ENCODE measurements at regions not wholly inside any gene's neighbourhood (a gene's known extent, or its start where the extent isn't known, plus 50 kb on each side); places are given as distances from the start of the nearest gene placed in this dataset.

- no peak overlapping the region for H3K27ac Mint-ChIP-seq
- peaks cover 0 to 11% (median 4%) of the 10 kb centered on the region in 5 donors for H3K27me3 Mint-ChIP-seq
- POLR2A ChIA-PET: no interaction called here
- no peaks in the 10 kb centered on the region for H3K36me3 Mint-ChIP-seq
- ATAC-seq: no peak
- no peak overlapping the region for H3K4me3 Mint-ChIP-seq
- no peaks in the 10 kb centered on the region for H3K4me1 Mint-ChIP-seq
- peaks cover 0 to 7% (median 0%) of the 10 kb centered on the region in 9 donors for H3K9me3 Mint-ChIP-seq
- DNase-seq: no peak
Observed at GRCh38 chr2:5368263-5368662, 323.9 kb upstream of the SOX11 start.

DNA sequence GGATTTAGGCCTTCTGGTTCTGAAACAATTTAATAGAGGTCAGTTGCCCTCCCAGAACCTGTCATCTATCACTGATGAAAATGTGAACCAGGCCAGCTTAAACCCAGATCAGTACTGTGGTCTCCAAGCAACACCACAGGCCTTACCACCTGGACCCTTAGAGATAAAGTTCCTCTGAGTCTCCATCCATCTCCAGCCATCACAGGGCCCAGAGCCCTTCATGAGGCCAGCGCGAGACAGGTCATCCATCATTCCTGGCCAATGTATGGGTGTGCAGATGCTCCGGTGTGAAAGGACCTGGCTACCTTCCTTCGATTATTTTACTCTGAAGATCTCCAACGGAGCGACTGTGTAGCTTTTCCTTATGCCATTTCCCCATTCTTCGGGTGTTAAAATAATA, 322.7 kb upstream of the SOX11 start:
- Mint-ChIP-seq H3K4me3 (no peak overlapping the region), H3K27me3 (peaks cover 0 to 13% (median 5%) of the 10 kb centered on the region in 5 donors), H3K4me1 (no peaks in the 10 kb centered on the region), H3K27ac (no peak overlapping the region), H3K9me3 (peaks cover 0 to 7% (median 0%) of the 10 kb centered on the region in 9 donors), H3K36me3 (no peaks in the 10 kb centered on the region)
- no peak for ATAC-seq
- no peak for DNase-seq
- POLR2A ChIA-PET: no interaction called here

GRCh38 chr2:5370158-5370557, 322.0 kb upstream of the SOX11 start:
- POLR2A ChIA-PET: no interaction called here
- Mint-ChIP-seq H3K9me3 (peaks cover 0 to 7% (median 0%) of the 10 kb centered on the region in 9 donors), H3K27me3 (peaks cover 2 to 19% (median 8%) of the 10 kb centered on the region in 5 donors), H3K27ac (no peak overlapping the region), H3K4me3 (no peak overlapping the region), H3K4me1 (no peaks in the 10 kb centered on the region), H3K36me3 (no peaks in the 10 kb centered on the region)
- no peak for DNase-seq
- no peak for ATAC-seq

DNA sequence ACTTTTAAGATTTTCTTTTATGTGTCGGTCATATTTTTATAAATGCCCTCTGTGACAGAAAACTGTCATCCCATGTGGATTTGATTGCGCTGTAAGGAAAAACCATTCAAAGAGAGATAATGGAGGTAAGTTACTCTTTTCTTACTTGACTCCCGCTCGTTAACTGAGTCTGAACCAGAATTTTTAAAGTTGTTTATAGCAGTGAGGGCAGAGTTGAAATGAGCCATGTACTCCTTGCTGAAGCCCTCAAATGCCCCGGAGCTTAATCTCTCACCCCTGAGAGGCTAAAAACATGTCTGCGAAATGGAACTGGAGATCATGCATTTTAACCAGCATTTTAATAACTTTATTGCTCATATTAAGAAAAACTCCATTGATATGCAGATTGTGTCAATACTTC, 320.0 kb upstream of the SOX11 start:
- POLR2A ChIA-PET: no interaction called here
- no peak for ATAC-seq

GRCh38 chr2:5373200-5373599, 319.0 kb upstream of the SOX11 start:
- no peak for ATAC-seq
- H3K4me3 Mint-ChIP-seq: no peak overlapping the region
- POLR2A ChIA-PET: no interaction called here
- H3K4me1 Mint-ChIP-seq: no peaks in the 10 kb centered on the region
- no peaks in the 10 kb centered on the region for H3K36me3 Mint-ChIP-seq
- H3K9me3 Mint-ChIP-seq: peaks cover 0 to 10% (median 0%) of the 10 kb centered on the region in 9 donors
- H3K27ac Mint-ChIP-seq: no peak overlapping the region
- peaks cover 2 to 23% (median 8%) of the 10 kb centered on the region in 5 donors for H3K27me3 Mint-ChIP-seq
- no peak for DNase-seq

More for the DNA sequence above, 320.0 kb upstream of the SOX11 start:
- Mint-ChIP-seq H3K27me3 (peaks cover 2 to 23% (median 8%) of the 10 kb centered on the region in 5 donors), H3K4me3 (no peak overlapping the region), H3K4me1 (no peaks in the 10 kb centered on the region), H3K27ac (no peak overlapping the region), H3K9me3 (peaks cover 0 to 10% (median 0%) of the 10 kb centered on the region in 9 donors), H3K36me3 (no peaks in the 10 kb centered on the region)
- no peak for DNase-seq

- H3K9me3 Mint-ChIP-seq: peaks cover 0 to 6% (median 0%) of the 10 kb centered on the region in 9 donors
- DNase-seq (no peak), ATAC-seq (no peak)
- H3K27me3 Mint-ChIP-seq: peaks cover 2 to 12% (median 6%) of the 10 kb centered on the region in 5 donors
- no peak overlapping the region for H3K4me3 Mint-ChIP-seq
- no peaks in the 10 kb centered on the region for H3K4me1 Mint-ChIP-seq
- POLR2A ChIA-PET: no interaction called here
- no peaks in the 10 kb centered on the region for H3K36me3 Mint-ChIP-seq
- no peak overlapping the region for H3K27ac Mint-ChIP-seq
Observed at GRCh38 chr2:5374762-5375161, 317.4 kb upstream of the SOX11 start.

GRCh38 chr2:5377323-5377722, 314.9 kb upstream of the SOX11 start:
- Mint-ChIP-seq H3K27me3 (peaks cover 2 to 12% (median 6%) of the 10 kb centered on the region in 5 donors), H3K9me3 (peaks cover 0 to 6% (median 0%) of the 10 kb centered on the region in 9 donors), H3K4me1 (no peaks in the 10 kb centered on the region), H3K27ac (no peak overlapping the region), H3K4me3 (no peak overlapping the region), H3K36me3 (no peaks in the 10 kb centered on the region)
- ATAC-seq (no peak), DNase-seq (no peak)
- POLR2A ChIA-PET: no interaction called here

- POLR2A ChIA-PET: no interaction called here
- H3K9me3 Mint-ChIP-seq: peaks cover 0 to 6% (median 0%) of the 10 kb centered on the region in 9 donors
- no peaks in the 10 kb centered on the region for H3K4me1 Mint-ChIP-seq
- H3K4me3 Mint-ChIP-seq: no peak overlapping the region
- H3K27ac Mint-ChIP-seq: no peak overlapping the region
- no peak for ATAC-seq
- H3K36me3 Mint-ChIP-seq: no peaks in the 10 kb centered on the region
- peaks cover 2 to 8% (median 6%) of the 10 kb centered on the region in 5 donors for H3K27me3 Mint-ChIP-seq
- no peak for DNase-seq
Observed at GRCh38 chr2:5379811-5380210, 312.4 kb upstream of the SOX11 start.

DNA sequence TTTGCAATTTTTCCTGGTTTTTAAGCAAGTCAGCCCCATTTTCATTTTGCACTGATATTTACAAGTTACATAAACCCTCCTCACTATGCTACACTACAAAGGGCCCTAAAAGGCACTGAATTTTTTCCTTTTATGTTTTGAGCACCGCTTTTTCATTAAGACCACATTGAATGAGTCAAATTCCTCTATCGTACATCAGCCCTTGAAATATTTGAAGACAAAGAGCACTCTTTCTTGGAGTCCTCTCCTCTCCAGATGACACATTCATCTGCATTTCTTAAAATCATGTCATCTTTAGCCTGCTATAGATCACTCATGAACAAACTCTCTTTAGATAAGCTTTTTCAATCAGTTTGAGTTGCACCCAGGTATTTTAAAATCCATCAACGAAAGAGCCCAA, 306.6 kb upstream of the SOX11 start:
- Mint-ChIP-seq H3K27ac (no peak overlapping the region), H3K36me3 (no peaks in the 10 kb centered on the region), H3K4me3 (no peak overlapping the region), H3K4me1 (no peaks in the 10 kb centered on the region), H3K9me3 (peaks cover 0 to 8% (median 0%) of the 10 kb centered on the region in 9 donors), H3K27me3 (no peaks in the 10 kb centered on the region)
- no peak for DNase-seq
- POLR2A ChIA-PET: no interaction called here
- no peak for ATAC-seq

DNA sequence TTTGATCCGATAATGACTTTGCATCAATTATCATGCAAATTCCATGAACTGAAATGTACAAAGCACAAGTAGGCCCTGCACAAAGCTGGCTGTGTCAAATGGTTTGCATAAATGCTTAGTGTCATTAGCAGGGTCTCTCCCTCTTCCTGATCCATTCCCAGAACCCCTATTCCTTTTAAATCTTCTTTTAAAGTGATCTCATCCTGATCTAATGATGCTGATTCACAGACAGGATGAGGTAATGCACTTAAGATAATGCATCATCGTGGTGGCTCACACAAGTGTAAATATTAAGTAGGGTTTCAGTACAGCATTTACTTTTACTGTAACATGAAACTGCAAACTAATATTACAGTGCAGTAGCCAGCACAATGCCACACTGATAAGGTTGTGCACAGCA, 304.8 kb upstream of the SOX11 start:
- no peak overlapping the region for H3K27ac Mint-ChIP-seq
- H3K27me3 Mint-ChIP-seq: no peaks in the 10 kb centered on the region
- POLR2A ChIA-PET: no interaction called here
- H3K9me3 Mint-ChIP-seq: peaks cover 0 to 10% (median 0%) of the 10 kb centered on the region in 9 donors
- H3K4me3 Mint-ChIP-seq: no peak overlapping the region
- no peak for DNase-seq
- no peaks in the 10 kb centered on the region for H3K4me1 Mint-ChIP-seq
- no peaks in the 10 kb centered on the region for H3K36me3 Mint-ChIP-seq
- no peak for ATAC-seq

DNA sequence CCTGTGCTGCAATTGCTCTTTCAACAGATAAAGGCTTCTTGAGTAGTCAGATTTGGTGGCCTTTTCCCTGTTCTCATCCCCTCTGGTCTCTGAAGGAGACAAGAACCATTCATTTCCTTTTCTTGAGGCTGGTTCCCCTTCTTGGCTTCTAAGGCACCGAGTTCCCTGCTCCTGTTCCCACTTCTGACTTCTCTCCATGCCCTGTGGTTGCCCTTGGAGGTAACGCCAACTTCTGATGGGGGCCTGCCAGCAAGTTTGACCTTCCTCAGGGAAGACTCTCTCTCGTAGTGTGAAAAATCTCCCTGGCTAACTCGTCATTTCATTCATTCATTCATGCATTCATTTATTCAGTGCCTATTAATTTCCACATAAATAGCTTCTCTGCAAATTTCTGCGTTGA, 302.4 kb upstream of the SOX11 start:
- POLR2A ChIA-PET: no interaction called here
- Mint-ChIP-seq H3K9me3 (peaks cover 0 to 14% (median 0%) of the 10 kb centered on the region in 9 donors), H3K4me1 (no peaks in the 10 kb centered on the region), H3K27ac (no peak overlapping the region), H3K36me3 (no peaks in the 10 kb centered on the region), H3K4me3 (no peak overlapping the region), H3K27me3 (no peaks in the 10 kb centered on the region)
- DNase-seq: no peak
- ATAC-seq: no peak

DNA sequence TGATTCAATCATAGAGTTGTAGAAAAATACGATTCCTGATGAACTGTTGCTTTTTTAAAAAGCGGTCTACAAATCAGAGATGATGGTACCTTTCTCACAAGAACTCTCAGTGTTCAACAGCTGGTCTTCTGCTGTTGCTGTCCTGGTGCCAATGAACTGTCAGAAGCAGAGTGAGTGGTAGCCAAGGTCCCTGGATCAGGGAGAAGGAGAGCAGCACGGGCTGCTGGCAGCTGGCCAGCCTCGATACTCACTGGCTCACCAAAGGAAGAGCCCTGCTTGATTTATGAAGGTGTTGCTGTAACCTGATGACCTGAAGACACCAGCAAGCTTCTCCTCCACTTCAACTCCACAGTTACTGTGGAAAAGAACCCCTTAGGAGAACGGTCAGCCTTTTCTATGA, 300.8 kb upstream of the SOX11 start:
- H3K36me3 Mint-ChIP-seq: no peaks in the 10 kb centered on the region
- H3K4me1 Mint-ChIP-seq: no peaks in the 10 kb centered on the region
- H3K27me3 Mint-ChIP-seq: no peaks in the 10 kb centered on the region
- no peak for ATAC-seq
- POLR2A ChIA-PET: no interaction called here
- no peak overlapping the region for H3K4me3 Mint-ChIP-seq
- no peak for DNase-seq
- peaks cover 0 to 14% (median 0%) of the 10 kb centered on the region in 9 donors for H3K9me3 Mint-ChIP-seq
- no peak overlapping the region for H3K27ac Mint-ChIP-seq

GRCh38 chr2:5392658-5393057, 299.5 kb upstream of the SOX11 start:
- POLR2A ChIA-PET: no interaction called here
- H3K27ac Mint-ChIP-seq: no peak overlapping the region
- DNase-seq: no peak
- no peak overlapping the region for H3K4me3 Mint-ChIP-seq
- H3K27me3 Mint-ChIP-seq: peaks cover 0 to 4% (median 2%) of the 10 kb centered on the region in 5 donors
- peaks cover 0 to 11% (median 0%) of the 10 kb centered on the region in 9 donors for H3K9me3 Mint-ChIP-seq
- H3K4me1 Mint-ChIP-seq: no peaks in the 10 kb centered on the region
- H3K36me3 Mint-ChIP-seq: peaks cover 0 to 4% (median 0%) of the 10 kb centered on the region in 3 donors
- no peak for ATAC-seq

DNA sequence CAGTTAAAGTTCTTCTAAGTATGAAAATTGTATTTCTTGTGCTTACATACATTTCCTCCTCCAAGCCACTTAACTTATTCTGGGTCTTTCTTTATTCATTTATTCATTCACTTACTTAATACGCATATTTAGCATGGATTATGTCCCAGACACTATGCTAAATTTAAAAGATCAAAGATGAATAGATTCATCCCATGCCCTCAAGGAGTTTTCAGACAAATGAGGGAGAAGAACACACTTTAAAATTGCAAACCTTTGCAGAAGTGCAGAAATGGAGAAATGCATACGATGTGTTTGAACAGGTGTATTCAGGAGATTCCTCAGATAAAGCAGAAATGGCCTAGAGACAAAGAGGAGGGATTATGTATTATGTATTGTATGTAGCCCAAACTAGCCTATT, 298.7 kb upstream of the SOX11 start:
- Mint-ChIP-seq H3K36me3 (peaks cover 0 to 4% (median 0%) of the 10 kb centered on the region in 3 donors), H3K27me3 (peaks cover 0 to 4% (median 2%) of the 10 kb centered on the region in 5 donors), H3K9me3 (peaks cover 0 to 9% (median 0%) of the 10 kb centered on the region in 9 donors), H3K4me1 (no peaks in the 10 kb centered on the region), H3K27ac (no peak overlapping the region), H3K4me3 (no peak overlapping the region)
- ATAC-seq: no peak
- POLR2A ChIA-PET: no interaction called here
- DNase-seq: no peak
